ENCODE measurements at regions not wholly inside any gene's neighbourhood (a gene's known extent, or its start where the extent isn't known, plus 50 kb on each side); places are given as distances from the start of the nearest gene placed in this dataset.

GRCh38 chr12:73053893-73054292, 781.7 kb downstream of the TRHDE start:
- no peak for TF ChIP-seq CTCF (IDR thresholded peaks at IDR 0.05; ENCODE audit: low read depth, low read length, missing input control)
- TF ChIP-seq RXRA (IDR thresholded peaks at IDR 0.05) = no peak
- no peak for TF ChIP-seq RAD21 (IDR thresholded peaks at IDR 0.05)
- TF ChIP-seq MAX (IDR thresholded peaks at IDR 0.05) = no peak
- no peak for TF ChIP-seq SP1 (IDR thresholded peaks at IDR 0.05)
- no peak for TF ChIP-seq JUND (IDR thresholded peaks at IDR 0.05)
- no peak for TF ChIP-seq ATF3 (IDR thresholded peaks at IDR 0.05)
- no peak for TF ChIP-seq REST (IDR thresholded peaks at IDR 0.05)
- TF ChIP-seq GABPA (IDR thresholded peaks at IDR 0.05 in 1 of 2, conservative IDR thresholded peaks at IDR 0.05 in 1 of 2) = no peak
